H54 (cell line): ENCODE measurements at regions not wholly inside any gene's neighbourhood (a gene's known extent, or its start where the extent isn't known, plus 50 kb on each side); places are given as distances from the start of the nearest gene placed in this dataset.

Source experiments
- DNase-seq: peaks from one replicate; pipeline ENCODE4 v3.0.0; 2011; ENCODE audit warnings: low spot score, mixed read lengths; ENCODE audit not compliant: insufficient read length
- FAIRE-seq: peaks from 3 replicates; lab custom pipeline; 2011; peaks lifted over from hg19 to GRCh38; lab: Jason Lieb, UNC
- POLR2A ChIP-seq: IDR thresholded peaks from 2 replicates; pipeline ENCODE4 v1.6.1; 2011; ENCODE audit warnings: low read depth, mild to moderate bottlenecking, low read length

DNA sequence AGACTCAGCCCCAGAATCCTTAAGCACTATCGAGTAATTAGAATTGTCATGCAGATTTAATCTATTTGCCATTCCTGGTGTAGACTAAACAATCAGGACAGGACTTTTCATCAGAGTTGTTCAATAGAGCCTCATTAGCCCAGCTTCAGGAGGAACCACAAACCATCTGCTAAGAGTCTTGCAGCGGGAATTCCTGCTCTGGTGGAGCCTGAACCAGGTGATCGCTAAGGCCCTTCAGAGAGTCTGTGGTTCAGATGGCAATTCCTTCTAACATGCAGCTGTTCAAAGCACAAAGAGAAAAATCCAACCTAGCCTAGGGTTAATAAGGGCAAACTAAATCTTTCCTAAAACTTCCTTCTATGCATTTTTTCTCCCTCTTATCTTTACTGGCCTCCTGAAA lies 119.1 kb upstream of the CPEB2 start:
- DNase-seq (no peak), FAIRE-seq (no peak)

GRCh38 chr4:14883661-14884060 lies 118.6 kb upstream of the CPEB2 start:
- no peak for TF ChIP-seq POLR2A
- DNase-seq, result no peak
- FAIRE-seq, result no peak

More for the DNA sequence above, 119.1 kb upstream of the CPEB2 start:
- TF ChIP-seq POLR2A, result no peak

- FAIRE-seq (no peak), DNase-seq (no peak)
- no peak for TF ChIP-seq POLR2A
Observed at GRCh38 chr4:14887842-14888433, 114.3 kb upstream of the CPEB2 start.

- TF ChIP-seq POLR2A, result no peak
- no peak for DNase-seq
- no peak for FAIRE-seq
Observed at GRCh38 chr4:14888790-14889572, 113.3 kb upstream of the CPEB2 start.

- no peak for FAIRE-seq
- no peak for DNase-seq
- no peak for TF ChIP-seq POLR2A
Observed at GRCh38 chr4:14892563-14892962, 109.7 kb upstream of the CPEB2 start.

DNA sequence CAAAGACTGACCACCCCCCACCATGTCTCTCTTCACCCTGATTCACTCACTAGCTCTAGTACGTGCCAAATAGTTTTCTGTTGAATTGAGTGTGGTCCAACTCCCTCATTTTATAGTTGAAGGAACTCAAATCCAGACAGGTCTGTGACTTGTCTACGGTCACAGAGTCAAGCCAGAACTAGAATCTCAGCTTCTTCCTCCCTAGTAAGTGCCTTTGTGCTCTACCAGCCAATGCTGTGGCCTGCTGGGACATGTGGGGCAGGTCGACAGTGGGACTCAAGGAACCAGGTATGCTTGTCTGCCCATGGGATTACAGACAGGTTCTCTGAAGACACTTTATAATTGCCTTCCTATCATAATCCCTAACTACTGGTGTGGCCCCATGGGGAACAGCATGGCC lies 108.6 kb upstream of the CPEB2 start:
- DNase-seq (no peak), FAIRE-seq (no peak)
- no peak for TF ChIP-seq POLR2A

DNA sequence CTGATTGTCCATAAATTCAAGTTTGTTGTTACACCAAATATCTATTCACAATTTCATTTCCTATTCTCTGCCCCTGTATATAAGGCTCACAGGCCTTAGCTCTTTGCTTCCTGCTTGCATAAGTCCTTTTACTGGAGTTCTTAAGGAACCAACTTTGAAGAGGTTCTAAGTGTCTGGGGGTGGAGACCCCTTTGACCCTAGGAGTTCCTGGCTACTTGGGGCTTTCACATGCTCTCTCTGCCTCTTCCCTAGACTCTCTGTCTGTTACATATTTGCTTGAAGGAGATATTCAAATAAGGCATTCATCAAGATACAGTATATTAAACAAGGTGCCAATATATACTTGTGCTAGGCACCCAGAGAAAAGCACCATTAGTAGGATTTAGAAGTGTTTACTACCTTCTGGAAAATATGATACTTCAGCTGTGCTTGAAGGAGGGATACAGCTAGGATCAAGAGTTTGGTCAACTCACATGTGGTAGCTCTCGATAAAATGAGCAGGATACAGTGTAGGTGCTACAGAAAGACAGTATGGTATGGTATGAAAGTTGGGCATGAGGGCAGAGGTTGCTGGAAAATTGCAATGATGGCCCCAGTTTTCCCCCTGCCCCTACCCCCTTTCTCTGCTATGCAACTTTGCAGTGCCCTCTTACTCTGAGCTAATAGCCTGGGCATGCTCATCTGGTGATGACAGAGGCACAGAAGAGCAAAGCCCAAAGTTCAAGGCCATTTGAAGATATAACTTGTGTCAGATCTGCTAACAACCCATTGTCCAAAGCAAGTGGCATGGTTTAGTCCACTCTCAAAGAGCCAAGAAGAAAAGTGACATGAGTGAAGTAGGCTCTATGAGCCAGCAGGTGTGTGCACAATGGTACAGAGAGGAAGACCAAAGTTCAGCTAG lies 107.6 kb upstream of the CPEB2 start:
- no peak for TF ChIP-seq POLR2A
- DNase-seq (no peak), FAIRE-seq (no peak)

DNA sequence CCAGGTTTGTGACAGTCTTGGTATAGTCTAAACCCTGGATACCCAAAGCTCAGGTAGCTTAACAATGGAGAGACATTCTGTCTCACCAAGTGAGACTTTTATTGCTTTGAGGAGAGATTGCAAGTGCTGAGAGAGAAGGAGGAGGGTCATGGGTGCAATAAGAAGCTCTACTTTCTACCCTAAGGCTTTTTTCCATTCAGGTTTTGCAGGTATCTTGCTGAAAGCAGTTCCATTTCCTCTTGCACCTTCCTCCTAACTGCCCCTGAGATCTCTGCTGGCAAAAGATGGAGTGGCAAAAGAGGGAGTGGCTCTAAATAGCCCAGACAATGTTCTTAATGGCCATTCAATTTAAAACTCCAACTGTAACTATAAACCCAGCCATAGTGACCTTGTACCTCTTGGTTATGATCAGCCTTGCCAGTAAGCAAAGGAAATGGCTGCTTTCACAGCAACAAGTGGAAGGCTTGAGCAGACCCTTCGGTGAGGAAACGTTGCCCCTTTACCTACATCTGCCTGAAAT lies 105.6 kb upstream of the CPEB2 start:
- DNase-seq (no peak), FAIRE-seq (no peak)
- no peak for TF ChIP-seq POLR2A

DNA sequence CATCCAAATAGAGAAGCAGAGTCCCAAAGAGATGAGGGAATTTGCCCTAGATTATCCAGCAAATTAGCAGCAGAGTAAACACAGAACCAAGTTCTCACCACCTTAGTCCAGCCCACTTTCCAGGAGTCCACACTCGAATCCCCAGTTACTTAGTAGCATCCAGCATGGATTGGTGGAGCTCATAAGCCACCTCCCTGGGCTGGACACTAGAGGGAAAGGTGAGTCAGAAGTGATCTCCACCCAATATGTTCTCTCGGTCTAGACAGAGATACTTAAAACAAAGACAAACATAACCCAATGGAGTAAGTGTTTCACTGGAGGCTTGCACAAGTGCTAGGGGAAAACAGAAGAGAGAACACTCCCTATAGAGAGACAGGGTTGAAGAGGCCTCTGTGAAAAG lies 105.1 kb upstream of the CPEB2 start:
- no peak for FAIRE-seq
- DNase-seq, result no peak
- TF ChIP-seq POLR2A, result no peak

DNA sequence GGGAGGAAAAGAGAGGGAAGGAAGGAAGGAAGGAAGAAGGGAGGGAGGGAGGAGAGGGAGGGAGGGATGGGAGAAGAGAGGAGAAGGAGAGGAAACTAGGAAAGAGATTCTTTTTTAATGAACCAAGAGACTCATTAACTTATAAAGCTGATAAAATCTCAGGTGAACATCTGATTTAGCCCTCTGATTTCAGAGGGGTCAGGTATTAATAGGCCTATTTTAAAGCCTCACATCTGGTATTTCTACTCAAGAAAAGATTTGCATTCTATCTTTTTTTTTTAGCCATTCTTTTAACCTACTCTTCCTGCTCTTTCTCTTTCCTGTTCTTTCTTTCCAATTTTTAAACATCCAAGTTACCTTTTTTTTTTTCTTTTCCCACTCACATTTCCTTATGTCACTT lies 103.3 kb upstream of the CPEB2 start:
- TF ChIP-seq POLR2A, result no peak
- FAIRE-seq (no peak), DNase-seq (no peak)

- TF ChIP-seq POLR2A, result no peak
- FAIRE-seq (no peak), DNase-seq (no peak)
Observed at GRCh38 chr4:14902342-14902741, 99.9 kb upstream of the CPEB2 start.

DNA sequence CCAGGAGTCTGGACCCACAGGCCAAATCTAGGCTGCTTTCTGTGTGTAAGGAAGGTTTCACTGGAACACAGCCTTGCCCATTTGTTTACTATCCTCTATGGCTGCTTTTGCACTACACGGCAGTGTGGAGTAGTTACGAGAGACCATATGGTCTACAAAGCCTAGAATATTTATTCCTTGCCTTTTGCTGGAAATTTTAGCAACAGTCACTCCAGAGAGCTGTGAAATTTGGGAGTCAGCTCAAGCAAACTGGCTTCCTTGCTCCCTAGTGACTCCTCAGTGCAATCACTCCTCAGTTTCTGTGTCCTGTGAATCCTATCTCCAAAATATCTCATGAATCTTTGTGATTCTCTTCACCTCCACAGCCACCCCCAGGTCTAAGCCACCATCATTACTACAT lies 99.0 kb upstream of the CPEB2 start:
- FAIRE-seq (no peak), DNase-seq (no peak)
- TF ChIP-seq POLR2A, result no peak

GRCh38 chr4:14906805-14907204 lies 95.5 kb upstream of the CPEB2 start:
- DNase-seq, result no peak
- FAIRE-seq, result no peak
- no peak for TF ChIP-seq POLR2A

GRCh38 chr4:14908635-14909034 lies 93.6 kb upstream of the CPEB2 start:
- no peak for FAIRE-seq
- no peak for DNase-seq
- TF ChIP-seq POLR2A, result no peak

- FAIRE-seq, result no peak
- TF ChIP-seq POLR2A, result no peak
- no peak for DNase-seq
Observed at GRCh38 chr4:14910411-14910810, 91.9 kb upstream of the CPEB2 start.
